Right lobe of liver (tissue), 4 donors: ENCODE measurements at regions not wholly inside any gene's neighbourhood (a gene's known extent, or its start where the extent isn't known, plus 50 kb on each side); places are given as distances from the start of the nearest gene placed in this dataset.

Source experiments
- POLR2A ChIP-seq: fragments of 450-650 bp; IDR thresholded peaks from one replicate; pipeline ENCODE4 v1.6.1; 2017; ENCODE audit warnings: antibody characterized with exemption, mild to moderate bottlenecking
- TF ChIP-seq, protein P1 (sequence below), 4 donors: fragments of 200-600 bp in 3 of 4; fragments of 450-650 bp in 1 of 4; IDR thresholded peaks; one replicate each; pipeline versions ENCODE4 v1.5.1 to v1.8.0; 2016 to 2022; ENCODE audit warnings: antibody characterized with exemption in 4 of 4, mild to moderate bottlenecking in 2 of 4
- donor health status: DM: no; HTN: no; CAD: no.
- donor health status: DM: no; HTN: no; CAD: no.
- donor health status: DM: no; HTN: yes; CAD: no.

- no peak for TF ChIP-seq POLR2A
- TF ChIP-seq, protein P1, sequence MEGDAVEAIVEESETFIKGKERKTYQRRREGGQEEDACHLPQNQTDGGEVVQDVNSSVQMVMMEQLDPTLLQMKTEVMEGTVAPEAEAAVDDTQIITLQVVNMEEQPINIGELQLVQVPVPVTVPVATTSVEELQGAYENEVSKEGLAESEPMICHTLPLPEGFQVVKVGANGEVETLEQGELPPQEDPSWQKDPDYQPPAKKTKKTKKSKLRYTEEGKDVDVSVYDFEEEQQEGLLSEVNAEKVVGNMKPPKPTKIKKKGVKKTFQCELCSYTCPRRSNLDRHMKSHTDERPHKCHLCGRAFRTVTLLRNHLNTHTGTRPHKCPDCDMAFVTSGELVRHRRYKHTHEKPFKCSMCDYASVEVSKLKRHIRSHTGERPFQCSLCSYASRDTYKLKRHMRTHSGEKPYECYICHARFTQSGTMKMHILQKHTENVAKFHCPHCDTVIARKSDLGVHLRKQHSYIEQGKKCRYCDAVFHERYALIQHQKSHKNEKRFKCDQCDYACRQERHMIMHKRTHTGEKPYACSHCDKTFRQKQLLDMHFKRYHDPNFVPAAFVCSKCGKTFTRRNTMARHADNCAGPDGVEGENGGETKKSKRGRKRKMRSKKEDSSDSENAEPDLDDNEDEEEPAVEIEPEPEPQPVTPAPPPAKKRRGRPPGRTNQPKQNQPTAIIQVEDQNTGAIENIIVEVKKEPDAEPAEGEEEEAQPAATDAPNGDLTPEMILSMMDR (IDR thresholded peaks at IDR 0.05): no peak
These were observed 2025.6 kb upstream of the LRRTM1 start for GRCh38 chr2:82330155-82330554.
